ENCODE measurements at regions not wholly inside any gene's neighbourhood (a gene's known extent, or its start where the extent isn't known, plus 50 kb on each side); places are given as distances from the start of the nearest gene placed in this dataset.

DNA sequence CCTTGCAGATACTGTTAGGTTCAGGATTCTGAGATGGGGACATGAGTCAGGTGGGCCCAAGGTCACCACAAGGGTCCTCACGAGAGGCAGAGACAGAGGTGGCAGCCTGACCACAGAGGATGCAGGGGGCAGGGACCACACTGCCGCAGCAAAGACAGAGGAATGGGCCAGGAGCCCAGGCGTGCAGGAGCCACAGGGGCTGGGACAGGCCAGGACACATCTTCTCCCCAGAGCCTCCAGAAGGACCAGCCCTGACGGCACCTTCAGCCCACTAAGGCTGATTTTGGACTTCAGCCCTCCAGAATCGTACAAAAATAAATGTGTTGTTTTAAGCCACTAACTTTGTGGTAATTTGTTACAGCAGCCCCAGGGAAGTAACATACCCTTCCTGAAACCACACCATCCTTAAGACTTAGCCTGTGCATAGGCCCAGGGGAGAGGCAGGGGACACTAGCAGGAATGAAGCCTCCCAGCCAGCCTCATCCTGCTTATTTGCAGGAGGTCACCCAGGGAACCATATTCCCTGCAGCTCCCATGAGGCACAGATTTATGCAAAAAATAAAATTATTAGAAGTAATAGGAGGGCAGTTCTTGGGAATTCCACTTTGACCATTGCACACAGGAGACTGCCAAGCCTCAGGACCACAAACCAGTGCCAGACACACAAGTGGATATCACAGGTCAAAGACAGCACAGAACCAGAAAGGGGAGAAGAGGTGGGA lies 119.3 kb upstream of the CST7 start:
- in situ Hi-C loops (cut with MboI; ENCODE audit: low sequenced_read_pairs, unreplicated experiment), result no loop called here
- TF ChIP-seq, protein P1, sequence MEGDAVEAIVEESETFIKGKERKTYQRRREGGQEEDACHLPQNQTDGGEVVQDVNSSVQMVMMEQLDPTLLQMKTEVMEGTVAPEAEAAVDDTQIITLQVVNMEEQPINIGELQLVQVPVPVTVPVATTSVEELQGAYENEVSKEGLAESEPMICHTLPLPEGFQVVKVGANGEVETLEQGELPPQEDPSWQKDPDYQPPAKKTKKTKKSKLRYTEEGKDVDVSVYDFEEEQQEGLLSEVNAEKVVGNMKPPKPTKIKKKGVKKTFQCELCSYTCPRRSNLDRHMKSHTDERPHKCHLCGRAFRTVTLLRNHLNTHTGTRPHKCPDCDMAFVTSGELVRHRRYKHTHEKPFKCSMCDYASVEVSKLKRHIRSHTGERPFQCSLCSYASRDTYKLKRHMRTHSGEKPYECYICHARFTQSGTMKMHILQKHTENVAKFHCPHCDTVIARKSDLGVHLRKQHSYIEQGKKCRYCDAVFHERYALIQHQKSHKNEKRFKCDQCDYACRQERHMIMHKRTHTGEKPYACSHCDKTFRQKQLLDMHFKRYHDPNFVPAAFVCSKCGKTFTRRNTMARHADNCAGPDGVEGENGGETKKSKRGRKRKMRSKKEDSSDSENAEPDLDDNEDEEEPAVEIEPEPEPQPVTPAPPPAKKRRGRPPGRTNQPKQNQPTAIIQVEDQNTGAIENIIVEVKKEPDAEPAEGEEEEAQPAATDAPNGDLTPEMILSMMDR (IDR thresholded peaks at IDR 0.05; ENCODE audit: borderline replicate concordance, control extremely low read depth, extremely low read depth, insufficient read depth, missing control alignments), result no peak
- DNase-seq (ENCODE audit: low spot score), result no peak

DNA sequence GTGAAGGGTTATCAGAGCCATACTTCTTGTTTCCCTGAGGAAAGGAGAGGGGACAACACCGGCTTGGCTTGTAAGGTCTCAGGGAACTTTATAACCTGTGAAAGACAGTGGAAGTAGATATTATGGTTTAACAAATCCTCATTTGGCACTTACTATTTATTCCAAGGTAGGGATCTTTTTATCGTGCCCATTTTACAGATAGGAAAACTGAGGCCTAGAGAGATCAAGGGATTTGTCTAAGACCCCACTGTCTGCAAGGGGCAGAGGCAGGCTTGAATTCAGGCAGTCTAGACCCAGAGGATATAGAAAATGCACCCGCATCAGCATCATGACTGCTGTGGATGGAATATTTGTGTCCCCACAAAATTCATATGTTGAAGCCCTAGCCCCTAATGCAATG lies 118.4 kb upstream of the CST7 start:
- TF ChIP-seq, protein P1 (IDR thresholded peaks at IDR 0.05; ENCODE audit: borderline replicate concordance, control extremely low read depth, extremely low read depth, insufficient read depth, missing control alignments), result no peak
- in situ Hi-C loops (cut with MboI; ENCODE audit: low sequenced_read_pairs, unreplicated experiment), result no loop called here
- DNase-seq (ENCODE audit: low spot score), result no peak

DNA sequence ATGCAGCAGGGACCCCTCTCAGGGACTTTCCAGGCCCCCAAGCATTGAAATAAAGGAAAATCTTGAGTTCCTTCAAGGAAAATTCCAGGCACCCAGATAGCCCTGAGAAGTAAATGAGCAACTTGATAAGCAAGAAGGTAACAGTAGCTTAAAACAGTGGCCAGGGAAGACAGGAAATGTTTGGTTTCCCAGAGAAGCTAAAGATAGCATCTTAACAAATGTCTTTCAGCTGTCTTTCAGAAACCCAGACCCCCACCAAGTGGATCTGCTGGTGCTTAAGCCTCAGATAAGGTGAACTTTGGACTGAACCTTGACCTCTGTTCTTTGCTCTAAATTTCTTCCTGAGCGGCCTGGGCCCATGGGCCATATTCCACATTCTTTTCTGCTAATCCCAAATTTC lies 117.8 kb upstream of the CST7 start:
- TF ChIP-seq, protein P1 (IDR thresholded peaks at IDR 0.05; ENCODE audit: borderline replicate concordance, control extremely low read depth, extremely low read depth, insufficient read depth, missing control alignments), result no peak

DNA sequence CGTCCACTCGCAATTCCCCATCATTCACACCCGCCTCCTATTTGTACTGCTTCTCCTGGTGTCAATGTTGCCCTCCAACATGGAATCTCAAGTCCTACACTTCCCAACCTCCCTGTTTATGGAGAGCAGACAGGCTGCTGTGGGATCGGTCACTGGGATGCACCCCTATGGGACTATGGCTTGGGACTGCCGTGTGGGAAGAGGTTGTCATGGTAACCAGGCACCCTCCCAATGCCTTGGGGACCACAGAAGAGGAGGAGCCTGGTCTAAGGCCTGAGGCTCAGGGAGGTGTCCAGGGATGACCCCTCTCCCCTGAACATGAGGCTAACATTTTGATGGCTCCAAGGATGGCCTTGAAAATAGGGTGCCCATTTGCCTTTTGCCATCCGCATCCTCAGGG lies 116.6 kb upstream of the CST7 start:
- TF ChIP-seq, protein P1 (IDR thresholded peaks at IDR 0.05; ENCODE audit: borderline replicate concordance, control extremely low read depth, extremely low read depth, insufficient read depth, missing control alignments), result no peak
- in situ Hi-C loops (cut with MboI; ENCODE audit: low sequenced_read_pairs, unreplicated experiment), result no loop called here
- no peak for DNase-seq (ENCODE audit: low spot score)

More for the DNA sequence above, 117.8 kb upstream of the CST7 start:
- in situ Hi-C loops (cut with MboI; ENCODE audit: low sequenced_read_pairs, unreplicated experiment), result no loop called here
- no peak for DNase-seq (ENCODE audit: low spot score)

- TF ChIP-seq, protein P1 (IDR thresholded peaks at IDR 0.05; ENCODE audit: borderline replicate concordance, control extremely low read depth, extremely low read depth, insufficient read depth, missing control alignments), result no peak
- in situ Hi-C loops (cut with MboI; ENCODE audit: low sequenced_read_pairs, unreplicated experiment), result no loop called here
- no peak for DNase-seq (ENCODE audit: low spot score)
Measured at GRCh38 chr20:24833592-24833991, 115.5 kb upstream of the CST7 start.

GRCh38 chr20:24834310-24834709 lies 114.8 kb upstream of the CST7 start:
- in situ Hi-C loops (cut with MboI; ENCODE audit: low sequenced_read_pairs, unreplicated experiment), result no loop called here
- TF ChIP-seq, protein P1 (IDR thresholded peaks at IDR 0.05; ENCODE audit: borderline replicate concordance, control extremely low read depth, extremely low read depth, insufficient read depth, missing control alignments), result no peak
- no peak for DNase-seq (ENCODE audit: low spot score)

Measured in GM13976 (cell line).